ENCODE measurements at regions not wholly inside any gene's neighbourhood (a gene's known extent, or its start where the extent isn't known, plus 50 kb on each side); places are given as distances from the start of the nearest gene placed in this dataset.
"Not testable (repeated sequence)": the region's sequence is repeated elsewhere in the genome, so short reads cannot be mapped to it uniquely, and the experiment has no call there.

GRCh38 chr7:113606325-113606724 lies 312.5 kb downstream of the PPP1R3A start:
- WGBS: 50% methylated on average over 1 of the region's 3 CpGs
- no peak overlapping the region for H3K9ac ChIP-seq (ENCODE audit: low read length)
- DNase-seq: no peak

GRCh38 chr7:113600428-113600827 lies 318.4 kb downstream of the PPP1R3A start:
- H2AK5ac ChIP-seq (ENCODE audit: low read length, severe bottlenecking); H3K27ac ChIP-seq (ENCODE audit: low read length, poor library complexity, severe bottlenecking); H3K14ac ChIP-seq (ENCODE audit: low read length in 2 of 2); H3K36me3 ChIP-seq (ENCODE audit: control insufficient read depth in 1 of 2, insufficient read depth in 2 of 2, low read depth in 1 of 2, low read length in 2 of 2); H3K9ac ChIP-seq (ENCODE audit: low read length); DNase-seq; H2BK15ac ChIP-seq (ENCODE audit: low read depth, poor library complexity, severe bottlenecking); H3K4me1 ChIP-seq (ENCODE audit: control insufficient read depth, insufficient read depth, low read depth, low read length); H3K18ac ChIP-seq (ENCODE audit: low read depth in 1 of 2, low read length in 2 of 2); H3K23ac ChIP-seq (ENCODE audit: low read length in 2 of 2); H2BK12ac ChIP-seq (ENCODE audit: low read length in 2 of 2); H3K4ac ChIP-seq (ENCODE audit: low read depth in 1 of 2, low read length in 2 of 2); H2BK120ac ChIP-seq (ENCODE audit: low read depth, low read length); H4K91ac ChIP-seq (ENCODE audit: low read length); H3K27me3 ChIP-seq (ENCODE audit: control insufficient read depth in 1 of 2, insufficient read depth in 1 of 2, low read length in 2 of 2); H3K4me3 ChIP-seq (ENCODE audit: insufficient read depth in 1 of 2, low read depth in 1 of 2, low read length in 2 of 2); H3K9me3 ChIP-seq (ENCODE audit: control insufficient read depth, low read length); H3K79me1 ChIP-seq (replicated peaks; ENCODE audit: low read length, poor library complexity, severe bottlenecking); H2AFZ ChIP-seq (ENCODE audit: low read depth, low read length); H3K4me2 ChIP-seq (ENCODE audit: low read length, poor library complexity, severe bottlenecking); H2BK5ac ChIP-seq (ENCODE audit: low read depth, low read length, poor library complexity, severe bottlenecking); H4K8ac ChIP-seq (ENCODE audit: low read length): not testable (repeated sequence)
- 63% methylated on average over 2 of the region's 2 CpGs for WGBS

More at GRCh38 chr7:113606325-113606724, 312.5 kb downstream of the PPP1R3A start:
- Histone ChIP-seq H3K23ac (ENCODE audit: low read length in 2 of 2) (no peak overlapping the region), H4K91ac (ENCODE audit: low read length) (no peak overlapping the region), H4K8ac (ENCODE audit: low read length) (no peak overlapping the region), H2BK120ac (ENCODE audit: low read depth, low read length) (no peak overlapping the region), H3K9me3 (ENCODE audit: control insufficient read depth, low read length) (peaks cover 3% of the 10 kb centered on the region), H2BK15ac (ENCODE audit: low read depth, poor library complexity, severe bottlenecking) (no peak overlapping the region), H3K4me3 (ENCODE audit: insufficient read depth in 1 of 2, low read depth in 1 of 2, low read length in 2 of 2) (no peak overlapping the region), H3K4me2 (ENCODE audit: low read length, poor library complexity, severe bottlenecking) (no peak overlapping the region), H3K18ac (ENCODE audit: low read depth in 1 of 2, low read length in 2 of 2) (no peak overlapping the region), H3K79me1 (replicated peaks; ENCODE audit: low read length, poor library complexity, severe bottlenecking) (no peaks in the 10 kb centered on the region), H2BK12ac (ENCODE audit: low read length in 2 of 2) (no peak overlapping the region), H3K4ac (ENCODE audit: low read depth in 1 of 2, low read length in 2 of 2) (no peak overlapping the region), H2AK5ac (ENCODE audit: low read length, severe bottlenecking) (no peak overlapping the region), H3K36me3 (ENCODE audit: control insufficient read depth in 1 of 2, insufficient read depth in 2 of 2, low read depth in 1 of 2, low read length in 2 of 2) (no peaks in the 10 kb centered on the region), H2AFZ (ENCODE audit: low read depth, low read length) (no peak overlapping the region), H3K14ac (ENCODE audit: low read length in 2 of 2) (no peak overlapping the region), H3K27me3 (ENCODE audit: control insufficient read depth in 1 of 2, insufficient read depth in 1 of 2, low read length in 2 of 2) (no peaks in the 10 kb centered on the region), H3K27ac (ENCODE audit: low read length, poor library complexity, severe bottlenecking) (no peak overlapping the region), H2BK5ac (ENCODE audit: low read depth, low read length, poor library complexity, severe bottlenecking) (no peak overlapping the region), H3K4me1 (ENCODE audit: control insufficient read depth, insufficient read depth, low read depth, low read length) (no peaks in the 10 kb centered on the region)

GRCh38 chr7:113593455-113593854 lies 325.4 kb downstream of the PPP1R3A start:
- not testable (repeated sequence) for H3K27ac ChIP-seq (ENCODE audit: low read length, poor library complexity, severe bottlenecking); DNase-seq; H3K36me3 ChIP-seq (ENCODE audit: control insufficient read depth in 1 of 2, insufficient read depth in 2 of 2, low read depth in 1 of 2, low read length in 2 of 2); H2BK15ac ChIP-seq (ENCODE audit: low read depth, poor library complexity, severe bottlenecking); H3K23ac ChIP-seq (ENCODE audit: low read length in 2 of 2); H3K18ac ChIP-seq (ENCODE audit: low read depth in 1 of 2, low read length in 2 of 2); H3K9me3 ChIP-seq (ENCODE audit: control insufficient read depth, low read length); H3K4me1 ChIP-seq (ENCODE audit: control insufficient read depth, insufficient read depth, low read depth, low read length); H2AFZ ChIP-seq (ENCODE audit: low read depth, low read length); H3K79me1 ChIP-seq (replicated peaks; ENCODE audit: low read length, poor library complexity, severe bottlenecking); H2BK5ac ChIP-seq (ENCODE audit: low read depth, low read length, poor library complexity, severe bottlenecking); H4K8ac ChIP-seq (ENCODE audit: low read length); H2BK120ac ChIP-seq (ENCODE audit: low read depth, low read length); H3K14ac ChIP-seq (ENCODE audit: low read length in 2 of 2); H3K4me3 ChIP-seq (ENCODE audit: insufficient read depth in 1 of 2, low read depth in 1 of 2, low read length in 2 of 2); H3K9ac ChIP-seq (ENCODE audit: low read length); H4K91ac ChIP-seq (ENCODE audit: low read length); H2BK12ac ChIP-seq (ENCODE audit: low read length in 2 of 2); H3K27me3 ChIP-seq (ENCODE audit: control insufficient read depth in 1 of 2, insufficient read depth in 1 of 2, low read length in 2 of 2); H3K4me2 ChIP-seq (ENCODE audit: low read length, poor library complexity, severe bottlenecking); H3K4ac ChIP-seq (ENCODE audit: low read depth in 1 of 2, low read length in 2 of 2); H2AK5ac ChIP-seq (ENCODE audit: low read length, severe bottlenecking)
- 95% methylated on average over 30 of the region's 30 CpGs for WGBS

GRCh38 chr7:113592924-113593323 lies 325.9 kb downstream of the PPP1R3A start:
- not testable (repeated sequence) for H3K14ac ChIP-seq (ENCODE audit: low read length in 2 of 2); H3K18ac ChIP-seq (ENCODE audit: low read depth in 1 of 2, low read length in 2 of 2); H3K27me3 ChIP-seq (ENCODE audit: control insufficient read depth in 1 of 2, insufficient read depth in 1 of 2, low read length in 2 of 2); H3K9ac ChIP-seq (ENCODE audit: low read length); H2BK12ac ChIP-seq (ENCODE audit: low read length in 2 of 2); H2BK120ac ChIP-seq (ENCODE audit: low read depth, low read length); H2AFZ ChIP-seq (ENCODE audit: low read depth, low read length); H3K27ac ChIP-seq (ENCODE audit: low read length, poor library complexity, severe bottlenecking); H3K23ac ChIP-seq (ENCODE audit: low read length in 2 of 2); H2BK15ac ChIP-seq (ENCODE audit: low read depth, poor library complexity, severe bottlenecking); H3K4me3 ChIP-seq (ENCODE audit: insufficient read depth in 1 of 2, low read depth in 1 of 2, low read length in 2 of 2); H2BK5ac ChIP-seq (ENCODE audit: low read depth, low read length, poor library complexity, severe bottlenecking); H2AK5ac ChIP-seq (ENCODE audit: low read length, severe bottlenecking); H3K4ac ChIP-seq (ENCODE audit: low read depth in 1 of 2, low read length in 2 of 2); H4K91ac ChIP-seq (ENCODE audit: low read length); DNase-seq; H3K79me1 ChIP-seq (replicated peaks; ENCODE audit: low read length, poor library complexity, severe bottlenecking); H3K9me3 ChIP-seq (ENCODE audit: control insufficient read depth, low read length); H4K8ac ChIP-seq (ENCODE audit: low read length); H3K4me2 ChIP-seq (ENCODE audit: low read length, poor library complexity, severe bottlenecking); H3K4me1 ChIP-seq (ENCODE audit: control insufficient read depth, insufficient read depth, low read depth, low read length); H3K36me3 ChIP-seq (ENCODE audit: control insufficient read depth in 1 of 2, insufficient read depth in 2 of 2, low read depth in 1 of 2, low read length in 2 of 2)
- 74% methylated on average over 5 of the region's 8 CpGs for WGBS
